Nephron (organoid): ENCODE measurements at regions not wholly inside any gene's neighbourhood (a gene's known extent, or its start where the extent isn't known, plus 50 kb on each side); places are given as distances from the start of the nearest gene placed in this dataset.

ENCODE experiments used
- H3K27ac Mint-ChIP-seq, 3 experiments: 2 replicates each; pipeline ENCODE4 v1.8.0; 2020; ENCODE audit warnings: mixed read lengths in 3 of 3, mild to moderate bottlenecking in 2 of 3, moderate library complexity in 1 of 3
- H3K27me3 Mint-ChIP-seq: 2 replicates; pipeline ENCODE4 v1.8.0; 2021; ENCODE audit warnings: low read depth, mild to moderate bottlenecking, moderate library complexity, mixed read lengths
- H3K36me3 Mint-ChIP-seq: 2 replicates; pipeline ENCODE4 v1.8.0; 2020; ENCODE audit warnings: low read depth, mixed read lengths
- H3K4me1 Mint-ChIP-seq: 2 replicates; pipeline ENCODE4 v1.8.0; 2020; ENCODE audit warnings: mixed read lengths
- H3K4me3 Mint-ChIP-seq, 3 experiments: 2 replicates each; pipeline ENCODE4 v1.8.0; 2020; ENCODE audit warnings: mild to moderate bottlenecking in 3 of 3, mixed read lengths in 3 of 3, moderate library complexity in 2 of 3
- H3K9me3 Mint-ChIP-seq: 2 replicates; pipeline ENCODE4 v1.8.0; 2020; ENCODE audit warnings: mixed read lengths
- TF ChIP-seq, protein P1 (sequence below), 3 experiments: fragments of 200-600 bp; sonication (generic); IDR thresholded peaks; one replicate each; pipeline ENCODE4 v1.5.0; 2021; ENCODE audit warnings: antibody characterized with exemption in 3 of 3; ENCODE audit not compliant: unreplicated experiment in 3 of 3

DNA sequence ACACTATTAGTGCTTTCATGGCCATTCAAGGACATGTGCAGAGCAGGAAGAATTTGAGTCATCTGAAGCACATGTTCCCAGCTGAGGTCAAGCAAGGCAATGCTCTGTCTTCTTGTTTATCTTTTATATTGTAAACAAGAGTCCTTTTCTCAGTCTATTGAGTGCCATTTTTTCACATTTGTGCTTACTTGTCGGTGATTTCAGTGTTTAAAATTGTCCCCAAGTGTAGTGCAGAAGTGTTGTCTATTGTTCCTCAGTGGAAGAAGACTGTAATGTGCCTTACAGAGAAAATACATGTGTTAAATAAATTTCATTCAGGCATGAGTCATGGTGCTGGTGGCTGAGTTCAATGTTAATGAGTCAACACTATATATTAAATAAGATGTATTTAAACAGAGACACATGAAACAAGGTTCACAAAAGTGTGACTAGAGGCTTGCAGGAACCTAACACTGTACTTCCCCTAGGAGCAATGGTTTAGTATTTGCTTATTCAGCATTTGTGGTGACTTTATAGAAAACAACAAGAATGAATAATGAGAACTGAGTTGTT, 391.1 kb downstream of the LRIG3 start:
- peaks cover 5% of the 10 kb centered on the region for H3K9me3 Mint-ChIP-seq
- H3K27ac Mint-ChIP-seq: peak overlapping the region in 1 of 3 experiments; percentile 69
- H3K4me3 Mint-ChIP-seq: no peak overlapping the region
- H3K4me1 Mint-ChIP-seq: peaks cover 22% of the 10 kb centered on the region
- H3K27me3 Mint-ChIP-seq: peaks cover 4% of the 10 kb centered on the region
- TF ChIP-seq, protein P1, sequence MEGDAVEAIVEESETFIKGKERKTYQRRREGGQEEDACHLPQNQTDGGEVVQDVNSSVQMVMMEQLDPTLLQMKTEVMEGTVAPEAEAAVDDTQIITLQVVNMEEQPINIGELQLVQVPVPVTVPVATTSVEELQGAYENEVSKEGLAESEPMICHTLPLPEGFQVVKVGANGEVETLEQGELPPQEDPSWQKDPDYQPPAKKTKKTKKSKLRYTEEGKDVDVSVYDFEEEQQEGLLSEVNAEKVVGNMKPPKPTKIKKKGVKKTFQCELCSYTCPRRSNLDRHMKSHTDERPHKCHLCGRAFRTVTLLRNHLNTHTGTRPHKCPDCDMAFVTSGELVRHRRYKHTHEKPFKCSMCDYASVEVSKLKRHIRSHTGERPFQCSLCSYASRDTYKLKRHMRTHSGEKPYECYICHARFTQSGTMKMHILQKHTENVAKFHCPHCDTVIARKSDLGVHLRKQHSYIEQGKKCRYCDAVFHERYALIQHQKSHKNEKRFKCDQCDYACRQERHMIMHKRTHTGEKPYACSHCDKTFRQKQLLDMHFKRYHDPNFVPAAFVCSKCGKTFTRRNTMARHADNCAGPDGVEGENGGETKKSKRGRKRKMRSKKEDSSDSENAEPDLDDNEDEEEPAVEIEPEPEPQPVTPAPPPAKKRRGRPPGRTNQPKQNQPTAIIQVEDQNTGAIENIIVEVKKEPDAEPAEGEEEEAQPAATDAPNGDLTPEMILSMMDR (IDR thresholded peaks at IDR 0.05; ENCODE audit: unreplicated experiment in 3 of 3): no peak
- H3K36me3 Mint-ChIP-seq: no peaks in the 10 kb centered on the region

DNA sequence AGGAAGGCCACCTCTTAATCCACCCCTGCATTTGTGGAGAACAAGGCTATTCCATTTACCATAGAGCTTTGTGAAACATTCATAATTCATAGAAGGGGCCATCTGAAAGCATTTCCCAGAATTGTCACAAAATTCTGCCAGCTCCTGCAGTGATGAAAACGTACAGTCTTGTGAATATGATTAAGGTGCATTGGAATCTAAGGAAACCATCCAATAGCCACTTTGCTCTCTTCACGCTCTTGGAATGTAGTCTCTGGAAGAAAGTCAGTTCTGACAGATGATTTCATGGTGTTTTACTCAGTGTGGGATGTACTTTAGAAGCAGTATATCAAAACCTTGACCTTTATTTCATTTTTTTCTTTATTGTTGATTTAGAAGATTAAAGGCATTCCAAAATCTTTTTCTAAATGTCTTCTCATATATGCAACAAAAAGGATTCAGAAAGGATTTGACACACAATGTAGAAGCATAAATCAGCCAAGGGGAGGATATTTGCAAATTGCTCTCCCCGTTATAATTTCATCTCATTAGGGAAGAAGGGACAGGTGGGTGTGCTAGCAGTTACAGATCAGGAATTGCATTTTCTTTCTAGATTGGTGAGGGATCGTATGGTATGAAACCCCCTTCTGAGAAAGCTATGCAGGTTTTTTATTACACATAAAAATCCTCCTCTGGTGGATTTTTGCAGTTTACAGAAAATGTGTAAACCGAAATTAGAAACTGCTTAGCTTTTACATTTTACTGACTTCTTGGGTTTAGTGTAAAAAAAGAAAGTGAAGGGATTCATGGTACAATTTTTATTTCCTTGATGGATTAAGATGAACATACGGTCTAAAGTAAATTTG, 390.2 kb downstream of the LRIG3 start:
- TF ChIP-seq, protein P1 (IDR thresholded peaks at IDR 0.05; ENCODE audit: unreplicated experiment in 3 of 3): no peak
- peak overlapping the region in 1 of 3 experiments; percentile 18 for H3K4me3 Mint-ChIP-seq
- H3K4me1 Mint-ChIP-seq: peaks cover 22% of the 10 kb centered on the region
- H3K36me3 Mint-ChIP-seq: no peaks in the 10 kb centered on the region
- H3K9me3 Mint-ChIP-seq: peaks cover 5% of the 10 kb centered on the region
- peaks cover 3% of the 10 kb centered on the region for H3K27me3 Mint-ChIP-seq
- peak overlapping the region; percentile 39 to 75 (median 69) for H3K27ac Mint-ChIP-seq

DNA sequence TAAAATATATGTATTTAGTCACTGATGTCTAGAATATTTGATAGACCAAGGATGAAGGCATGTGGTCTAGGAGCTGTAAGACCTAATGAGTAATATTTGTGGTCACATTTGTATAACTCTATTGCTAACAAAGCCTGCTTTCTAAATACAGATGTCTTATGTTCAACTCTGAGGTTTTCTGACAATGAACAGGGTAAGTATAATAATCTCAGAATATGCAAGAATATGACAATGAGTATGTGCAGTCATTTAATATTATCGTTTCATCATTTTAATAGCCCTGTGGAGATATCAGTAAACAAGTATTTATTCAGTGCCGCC, 389.6 kb downstream of the LRIG3 start:
- TF ChIP-seq, protein P1 (IDR thresholded peaks at IDR 0.05; ENCODE audit: unreplicated experiment in 3 of 3): no peak
- no peaks in the 10 kb centered on the region for H3K36me3 Mint-ChIP-seq
- no peak overlapping the region for H3K4me3 Mint-ChIP-seq
- H3K27ac Mint-ChIP-seq: peak overlapping the region; percentile 17 to 69 (median 39)
- H3K9me3 Mint-ChIP-seq: peaks cover 5% of the 10 kb centered on the region
- H3K4me1 Mint-ChIP-seq: peaks cover 22% of the 10 kb centered on the region
- H3K27me3 Mint-ChIP-seq: no peaks in the 10 kb centered on the region

DNA sequence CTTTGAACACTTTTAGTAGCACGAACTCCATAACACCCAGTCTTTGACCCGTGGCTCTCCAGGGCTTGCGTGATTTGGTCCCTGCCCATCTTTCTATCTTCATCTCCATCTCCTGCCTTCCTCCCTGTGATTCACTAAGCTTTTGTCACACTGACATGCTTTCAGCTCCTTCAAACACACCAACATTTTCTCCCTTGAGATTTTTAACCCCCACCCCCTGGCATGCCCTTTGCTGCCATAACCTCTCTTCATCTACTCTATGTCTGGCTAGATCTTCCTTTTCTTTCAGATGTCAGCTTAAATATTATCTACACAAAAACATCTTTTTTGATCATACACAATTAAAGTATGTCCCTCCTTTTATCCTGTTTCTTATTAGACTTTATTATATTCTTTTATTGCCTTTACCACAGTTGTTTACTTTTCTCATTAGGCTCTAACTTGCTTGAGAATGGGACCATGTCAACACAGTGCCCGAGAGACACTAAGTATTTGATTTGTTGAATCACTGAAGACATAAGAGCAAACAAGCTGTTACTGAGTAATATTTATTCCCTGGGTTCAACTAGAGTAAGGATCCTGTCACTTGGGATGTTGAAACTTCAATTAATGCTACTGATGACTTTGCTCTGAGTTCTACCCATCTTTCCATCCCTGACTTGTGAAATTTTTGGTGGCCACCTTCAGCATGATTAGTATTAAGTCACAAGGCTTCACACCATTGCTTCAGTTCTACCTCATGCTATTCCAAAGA, 387.3 kb downstream of the LRIG3 start:
- Mint-ChIP-seq H3K36me3 (no peaks in the 10 kb centered on the region), H3K27me3 (no peaks in the 10 kb centered on the region), H3K4me1 (peaks cover 33% of the 10 kb centered on the region), H3K9me3 (peaks cover 5% of the 10 kb centered on the region), H3K27ac (peak overlapping the region in 1 of 3 experiments; percentile 10), H3K4me3 (no peak overlapping the region)
- TF ChIP-seq, protein P1 (IDR thresholded peaks at IDR 0.05; ENCODE audit: unreplicated experiment in 3 of 3): no peak

DNA sequence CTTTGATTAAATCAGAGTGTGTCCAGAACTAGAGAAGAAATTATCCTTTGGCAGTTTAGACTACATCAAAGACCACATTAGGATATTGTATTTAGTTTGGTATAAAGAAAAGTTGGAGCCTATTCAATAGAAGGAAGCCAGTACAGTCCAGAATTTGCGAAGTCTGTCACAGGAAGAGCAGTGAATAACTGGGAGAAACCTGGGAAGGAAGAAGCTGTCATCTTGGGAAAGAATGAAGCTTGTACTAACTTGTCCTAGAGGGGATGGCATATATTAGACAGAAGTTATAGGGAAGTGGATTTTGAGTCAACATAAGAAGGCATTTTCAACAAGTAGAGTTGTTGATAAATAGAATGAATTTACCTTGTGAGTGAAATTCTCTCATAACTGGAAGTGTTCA, 386.7 kb downstream of the LRIG3 start:
- H3K4me3 Mint-ChIP-seq: no peak overlapping the region
- H3K27ac Mint-ChIP-seq: no peak overlapping the region
- TF ChIP-seq, protein P1 (IDR thresholded peaks at IDR 0.05; ENCODE audit: unreplicated experiment in 3 of 3): no peak
- peaks cover 2% of the 10 kb centered on the region for H3K9me3 Mint-ChIP-seq
- H3K4me1 Mint-ChIP-seq: peaks cover 32% of the 10 kb centered on the region
- H3K36me3 Mint-ChIP-seq: no peaks in the 10 kb centered on the region
- no peaks in the 10 kb centered on the region for H3K27me3 Mint-ChIP-seq
